ENCODE measurements at regions not wholly inside any gene's neighbourhood (a gene's known extent, or its start where the extent isn't known, plus 50 kb on each side); places are given as distances from the start of the nearest gene placed in this dataset.

GRCh38 chr10:125567529-125567928 is 115.4 kb downstream of the TEX36 start:
- Mint-ChIP-seq H3K4me3 (no peak overlapping the region), H3K27ac (no peak overlapping the region), H3K27me3 (ENCODE audit: low read depth) (peaks cover 3% of the 10 kb centered on the region), H3K9me3 (peaks cover 19% of the 10 kb centered on the region), H3K36me3 (ENCODE audit: low read depth) (no peaks in the 10 kb centered on the region), H3K4me1 (peaks cover 8% of the 10 kb centered on the region)
- no peak for TF ChIP-seq CTCF (IDR thresholded peaks at IDR 0.05; ENCODE audit: unreplicated experiment in 3 of 3)

- Mint-ChIP-seq H3K27ac (peak overlapping the region in 2 of 3 experiments; percentile 43 to 75), H3K9me3 (peaks cover 22% of the 10 kb centered on the region), H3K4me3 (no peak overlapping the region), H3K27me3 (ENCODE audit: low read depth) (peaks cover 7% of the 10 kb centered on the region), H3K4me1 (peaks cover 8% of the 10 kb centered on the region), H3K36me3 (ENCODE audit: low read depth) (no peaks in the 10 kb centered on the region)
- no peak for TF ChIP-seq CTCF (IDR thresholded peaks at IDR 0.05; ENCODE audit: unreplicated experiment in 3 of 3)
These were observed 117.9 kb downstream of the TEX36 start for GRCh38 chr10:125565046-125565445.

GRCh38 chr10:125564570-125564969 is 118.4 kb downstream of the TEX36 start:
- no peak for TF ChIP-seq CTCF (IDR thresholded peaks at IDR 0.05; ENCODE audit: unreplicated experiment in 3 of 3)
- no peak overlapping the region for H3K4me3 Mint-ChIP-seq
- peak overlapping the region in 2 of 3 experiments; percentile 43 to 75 for H3K27ac Mint-ChIP-seq
- H3K9me3 Mint-ChIP-seq: peaks cover 22% of the 10 kb centered on the region
- peaks cover 7% of the 10 kb centered on the region for H3K27me3 Mint-ChIP-seq (ENCODE audit: low read depth)
- H3K4me1 Mint-ChIP-seq: peaks cover 8% of the 10 kb centered on the region
- no peaks in the 10 kb centered on the region for H3K36me3 Mint-ChIP-seq (ENCODE audit: low read depth)

- H3K4me1 Mint-ChIP-seq: peaks cover 14% of the 10 kb centered on the region
- no peak overlapping the region for H3K27ac Mint-ChIP-seq
- H3K27me3 Mint-ChIP-seq (ENCODE audit: low read depth): peaks cover 12% of the 10 kb centered on the region
- no peaks in the 10 kb centered on the region for H3K36me3 Mint-ChIP-seq (ENCODE audit: low read depth)
- H3K9me3 Mint-ChIP-seq: peaks cover 19% of the 10 kb centered on the region
- H3K4me3 Mint-ChIP-seq: no peak overlapping the region
- TF ChIP-seq CTCF (IDR thresholded peaks at IDR 0.05; ENCODE audit: unreplicated experiment in 3 of 3): no peak
These were observed 120.2 kb downstream of the TEX36 start for GRCh38 chr10:125562737-125563136.

- TF ChIP-seq CTCF (IDR thresholded peaks at IDR 0.05; ENCODE audit: unreplicated experiment in 3 of 3): no peak
- Mint-ChIP-seq H3K36me3 (ENCODE audit: low read depth) (no peaks in the 10 kb centered on the region), H3K27ac (no peak overlapping the region), H3K27me3 (ENCODE audit: low read depth) (peaks cover 25% of the 10 kb centered on the region), H3K4me1 (peaks cover 32% of the 10 kb centered on the region), H3K9me3 (peaks cover 12% of the 10 kb centered on the region), H3K4me3 (no peak overlapping the region)
These were observed 122.0 kb downstream of the TEX36 start for GRCh38 chr10:125560947-125561346.

GRCh38 chr10:125559210-125559609 is 123.8 kb downstream of the TEX36 start:
- Mint-ChIP-seq H3K9me3 (peaks cover 9% of the 10 kb centered on the region), H3K27me3 (ENCODE audit: low read depth) (peaks cover 40% of the 10 kb centered on the region), H3K27ac (no peak overlapping the region), H3K4me3 (no peak overlapping the region), H3K36me3 (ENCODE audit: low read depth) (no peaks in the 10 kb centered on the region), H3K4me1 (peaks cover 27% of the 10 kb centered on the region)
- TF ChIP-seq CTCF (IDR thresholded peaks at IDR 0.05; ENCODE audit: unreplicated experiment in 3 of 3): no peak

Measured in nephron (organoid).